IMR-90 (cell line): ENCODE measurements at regions not wholly inside any gene's neighbourhood (a gene's known extent, or its start where the extent isn't known, plus 50 kb on each side); places are given as distances from the start of the nearest gene placed in this dataset.

Source experiments
- CEBPB ChIP-seq: IDR thresholded peaks from 2 replicates; pipeline ENCODE4 v1.6.1; 2012; ENCODE audit warnings: low read depth, low read length, improper control_type of control experiment
- CTCF ChIP-seq: conservative IDR thresholded peaks from 2 replicates; pipeline ENCODE4 v1.5.1; 2012; ENCODE audit warnings: mild to moderate bottlenecking, low read depth, low read length, improper control_type of control experiment
- MAZ ChIP-seq: IDR thresholded peaks from 2 replicates; pipeline ENCODE4 v1.6.1; 2012; ENCODE audit warnings: low read depth, mild to moderate bottlenecking, low read length, improper control_type of control experiment, moderate library complexity, borderline replicate concordance
- NFE2L2 ChIP-seq: fragments of 150-350 bp; IDR thresholded peaks from 2 replicates; pipeline ENCODE4 v1.6.1; 2016; ENCODE audit warnings: low read depth, mild to moderate bottlenecking, low read length
- POLR2A ChIP-seq: IDR thresholded peaks from 2 replicates; pipeline ENCODE4 v1.6.1; 2012; ENCODE audit warnings: mild to moderate bottlenecking, low read depth, low read length
- RFX5 ChIP-seq: IDR thresholded peaks from 2 replicates; pipeline ENCODE4 v1.8.0; 2012; ENCODE audit warnings: low read depth, mild to moderate bottlenecking, low read length, moderate library complexity

GRCh38 chr6:43852350-43852864 lies 82.4 kb downstream of the VEGFA start:
- TF ChIP-seq RFX5 (no peak), CTCF (no peak), POLR2A (no peak), CEBPB (no peak), NFE2L2 (no peak), MAZ (no peak)
